ENCODE measurements at regions not wholly inside any gene's neighbourhood (a gene's known extent, or its start where the extent isn't known, plus 50 kb on each side); places are given as distances from the start of the nearest gene placed in this dataset.

GRCh38 chr5:38657020-38657419, 100.6 kb upstream of the LIFR start:
- H3K4me1 ChIP-seq (ENCODE audit: control insufficient read depth in 1 of 2, insufficient read depth in 2 of 2, low read length in 2 of 2) = no peaks in the 10 kb centered on the region
- no peaks in the 10 kb centered on the region for H4K20me1 ChIP-seq (ENCODE audit: insufficient read depth, low read length)
- H2AFZ ChIP-seq (ENCODE audit: insufficient read depth, low read depth, low read length, poor library complexity, severe bottlenecking) = no peak overlapping the region
- H3K4me3 Mint-ChIP-seq = no peak overlapping the region
- no peaks in the 10 kb centered on the region for H3K36me3 ChIP-seq (replicated peaks in 1 of 2; ENCODE audit: control insufficient read depth in 1 of 2, insufficient read depth in 2 of 2, low read length in 2 of 2)
- H3K27me3 Mint-ChIP-seq (ENCODE audit: low read depth in 3 of 3) = peaks cover 8 to 24% (median 10%) of the 10 kb centered on the region in 3 donors
- no peaks in the 10 kb centered on the region for H3K36me3 Mint-ChIP-seq
- no peaks in the 10 kb centered on the region for H3K4me1 Mint-ChIP-seq
- H3K27ac ChIP-seq (ENCODE audit: low read depth in 1 of 2, low read length in 2 of 2) = no peak overlapping the region
- H3K9me3 Mint-ChIP-seq = peaks cover 0 to 6% (median 1%) of the 10 kb centered on the region in 7 donors
- no peak overlapping the region for H3K4me2 ChIP-seq (replicated peaks; ENCODE audit: extremely low read depth, low read length, poor library complexity, severe bottlenecking)
- no peak for TF ChIP-seq CTCF (IDR thresholded peaks at IDR 0.05)
- intact Hi-C loops (cut with micrococcal nuclease) = no loop called here
- DNase-seq = no peak
- peaks cover under 1 to 16% of the 10 kb centered on the region in 2 donors for H3K27me3 ChIP-seq (ENCODE audit: control insufficient read depth in 2 of 2, insufficient read depth in 2 of 2, low read length in 2 of 2)
- H3K9ac ChIP-seq (ENCODE audit: insufficient read depth, low read length, poor library complexity, severe bottlenecking) = no peak overlapping the region
- H3K4me3 ChIP-seq (replicated peaks in 1 of 3; ENCODE audit: low read depth in 2 of 3, low read length in 3 of 3) = no peak overlapping the region
- H3K9me3 ChIP-seq (replicated peaks in 1 of 2; ENCODE audit: control insufficient read depth in 1 of 2, insufficient read depth in 1 of 2, low read length in 2 of 2) = no peaks in the 10 kb centered on the region
- no peaks in the 10 kb centered on the region for H3K79me2 ChIP-seq (ENCODE audit: insufficient read depth, low read length)
- no CpG with 5 or more reads among the region's 2 CpGs for WGBS (ENCODE audit: insufficient coverage)
- H3K27ac Mint-ChIP-seq = no peak overlapping the region

GRCh38 chr5:38660194-38660668, 103.8 kb upstream of the LIFR start:
- Histone ChIP-seq H3K27me3 (ENCODE audit: control insufficient read depth in 2 of 2, insufficient read depth in 2 of 2, low read length in 2 of 2) (peaks cover 2 to 22% of the 10 kb centered on the region in 2 donors), H4K20me1 (ENCODE audit: insufficient read depth, low read length) (no peaks in the 10 kb centered on the region), H3K9me3 (replicated peaks in 1 of 2; ENCODE audit: control insufficient read depth in 1 of 2, insufficient read depth in 1 of 2, low read length in 2 of 2) (no peaks in the 10 kb centered on the region), H3K79me2 (ENCODE audit: insufficient read depth, low read length) (no peaks in the 10 kb centered on the region), H3K4me3 (replicated peaks in 1 of 3; ENCODE audit: low read depth in 2 of 3, low read length in 3 of 3) (no peak overlapping the region), H3K9ac (ENCODE audit: insufficient read depth, low read length, poor library complexity, severe bottlenecking) (no peak overlapping the region), H3K27ac (ENCODE audit: low read depth in 1 of 2, low read length in 2 of 2) (no peak overlapping the region), H2AFZ (ENCODE audit: insufficient read depth, low read depth, low read length, poor library complexity, severe bottlenecking) (no peak overlapping the region), H3K36me3 (replicated peaks in 1 of 2; ENCODE audit: control insufficient read depth in 1 of 2, insufficient read depth in 2 of 2, low read length in 2 of 2) (no peaks in the 10 kb centered on the region), H3K4me1 (ENCODE audit: control insufficient read depth in 1 of 2, insufficient read depth in 2 of 2, low read length in 2 of 2) (no peaks in the 10 kb centered on the region), H3K4me2 (replicated peaks; ENCODE audit: extremely low read depth, low read length, poor library complexity, severe bottlenecking) (no peak overlapping the region)
- TF ChIP-seq CTCF (IDR thresholded peaks at IDR 0.05) = no peak
- Mint-ChIP-seq H3K4me3 (peak overlapping the region in 1 of 2 donors; percentile 5), H3K27me3 (ENCODE audit: low read depth in 3 of 3) (peaks cover 12 to 30% (median 16%) of the 10 kb centered on the region in 3 donors), H3K36me3 (no peaks in the 10 kb centered on the region), H3K9me3 (peaks cover 0 to 6% (median 1%) of the 10 kb centered on the region in 7 donors), H3K4me1 (no peaks in the 10 kb centered on the region), H3K27ac (no peak overlapping the region)
- WGBS (ENCODE audit: insufficient coverage) = 67% methylated on average over 6 of the region's 12 CpGs
- intact Hi-C loops (cut with micrococcal nuclease) = loop anchor here in 1 of 2 donors (10.0 kb wide), 1 partner anchor 215 kb away; no protein-coding TSS in a partner anchor
- no peak for DNase-seq

Measured in CD14-positive monocyte (primary cell).